H1 (cell line): ENCODE measurements at regions not wholly inside any gene's neighbourhood (a gene's known extent, or its start where the extent isn't known, plus 50 kb on each side); places are given as distances from the start of the nearest gene placed in this dataset.

Experiments used
- CTCF ChIA-PET: fragments of 300-600 bp; sonication (Branson Sonifier 250); formaldehyde crosslinking; loops from one replicate; lab custom pipeline; 2021; ENCODE audit not compliant: partially characterized antibody; lab: Charles Lee
- POLR2A ChIA-PET: fragments of 300-600 bp; sonication (Branson Sonifier 250); formaldehyde crosslinking; loops from one replicate; lab custom pipeline; 2021; ENCODE audit warnings: inconsistent platforms; ENCODE audit not compliant: partially characterized antibody; lab: Charles Lee
- DNase-seq, 2 experiments: peaks; one replicate each; pipeline versions ENCODE4 v3.0.0 to v3.0.0-alpha.2; 2010 to 2022; ENCODE audit warnings: low spot score in 2 of 2, low read depth in 1 of 2, mixed read lengths in 1 of 2
- FAIRE-seq: peaks from 2 replicates; lab custom pipeline; 2011; peaks lifted over from hg19 to GRCh38; lab: Jason Lieb, UNC
- H2AFZ ChIP-seq: 2 replicates; pipeline ENCODE4 v1.8.1; 2012; ENCODE audit warnings: low read length, inconsistent platforms
- H2AK5ac ChIP-seq: 2 replicates; pipeline ENCODE4 v1.6.1; 2013; ENCODE audit warnings: low read depth, low read length
- H2BK120ac ChIP-seq: replicated peaks from 2 replicates; pipeline ENCODE3; 2013; ENCODE audit warnings: low read depth, low read length, inconsistent platforms
- H2BK12ac ChIP-seq: 2 replicates; pipeline ENCODE4 v1.6.1; 2013; ENCODE audit warnings: low read depth, low read length
- H2BK15ac ChIP-seq: 2 replicates; pipeline ENCODE4 v1.6.1; 2013; ENCODE audit warnings: low read length
- H2BK20ac ChIP-seq: 2 replicates; pipeline ENCODE4 v1.6.1; 2013; ENCODE audit warnings: low read length
- H2BK5ac ChIP-seq: 2 replicates; pipeline ENCODE4 v1.6.1; 2013; ENCODE audit warnings: low read depth, low read length
- H3K14ac ChIP-seq: 2 replicates; pipeline ENCODE4 v1.6.1; 2013; ENCODE audit warnings: inconsistent platforms; ENCODE audit not compliant: insufficient read length
- H3K18ac ChIP-seq: 2 replicates; pipeline ENCODE4 v1.6.1; 2013; ENCODE audit warnings: low read length; ENCODE audit errors: extremely low read depth
- H3K23ac ChIP-seq: 2 replicates; pipeline ENCODE4 v1.6.1; 2013; ENCODE audit warnings: inconsistent platforms; ENCODE audit not compliant: insufficient read length
- H3K23me2 ChIP-seq: 2 replicates; pipeline ENCODE4 v1.6.1; 2013; ENCODE audit warnings: low read depth, low read length
- H3K27ac ChIP-seq: 2 replicates; pipeline ENCODE4 v1.6.1; 2011; ENCODE audit warnings: low read depth, low read length, inconsistent platforms
- H3K27me3 ChIP-seq, 4 experiments: replicated peaks in 1 of 4; 1 replicate in 1 of 4; 2 replicates in 3 of 4; pipeline versions ENCODE4 v1.6.1 to v1.8.1; 2011 to 2013; ENCODE audit warnings: low read length in 3 of 4, mild to moderate bottlenecking in 3 of 4, inconsistent platforms in 2 of 4, mixed read lengths in 2 of 4, moderate library complexity in 1 of 4; ENCODE audit not compliant: control insufficient read depth in 3 of 4, insufficient read depth in 3 of 4; ENCODE audit errors: extremely low read depth in 1 of 4
- H3K36me3 ChIP-seq, 4 experiments: 2 replicates each; pipeline versions ENCODE4 v1.6.1 to v1.8.1; 2011 to 2013; ENCODE audit warnings: mild to moderate bottlenecking in 4 of 4, low read length in 3 of 4, moderate library complexity in 2 of 4, control low read depth in 1 of 4, inconsistent platforms in 1 of 4; ENCODE audit not compliant: insufficient read depth in 4 of 4, control insufficient read depth in 2 of 4
- H3K4ac ChIP-seq: replicated peaks from 2 replicates; pipeline ENCODE3; 2013; ENCODE audit warnings: low read length, low read depth, mixed read lengths, inconsistent platforms; ENCODE audit not compliant: insufficient read length
- H3K4me1 ChIP-seq, 4 experiments: replicated peaks in 1 of 4; 1 replicate in 1 of 4; 2 replicates in 3 of 4; pipeline versions ENCODE4 v1.6.1 to v1.8.1; 2011 to 2013; ENCODE audit warnings: low read length in 3 of 4, inconsistent platforms in 2 of 4, mixed read lengths in 1 of 4; ENCODE audit not compliant: insufficient read depth in 4 of 4, control insufficient read depth in 3 of 4
- H3K4me2 ChIP-seq, 2 experiments: 2 replicates each; pipeline versions ENCODE4 v1.6.1 to v1.8.1; 2011 to 2013; ENCODE audit warnings: low read depth in 2 of 2, low read length in 2 of 2, control low read depth in 1 of 2, inconsistent platforms in 1 of 2, mild to moderate bottlenecking in 1 of 2; ENCODE audit not compliant: insufficient read depth in 1 of 2
- H3K4me3 ChIP-seq, 4 experiments: fragments of 200-600, 300-600 bp in 1 of 4; sonication (generic), shearing (Covaris generic), sonication (Bioruptor Twin) in 1 of 4; 2 replicates each; pipeline versions ENCODE4 v1.5.1 to v1.8.1; 2011 to 2016; ENCODE audit warnings: low read length in 4 of 4, low read depth in 3 of 4, control low read depth in 2 of 4, inconsistent platforms in 2 of 4, mild to moderate bottlenecking in 2 of 4, mixed read lengths in 1 of 4, moderate library complexity in 1 of 4; ENCODE audit not compliant: insufficient read depth in 2 of 4; ENCODE audit errors: extremely low read depth in 1 of 4
- H3K56ac ChIP-seq: replicated peaks from 2 replicates; pipeline ENCODE3; 2013; ENCODE audit warnings: low read depth, mild to moderate bottlenecking, mixed read lengths, low read length, inconsistent platforms; ENCODE audit not compliant: insufficient read length
- H3K79me1 ChIP-seq: 2 replicates; pipeline ENCODE4 v1.6.1; 2013; ENCODE audit warnings: low read depth, low read length, control low read depth
- H3K79me2 ChIP-seq, 2 experiments: 2 replicates each; pipeline versions ENCODE4 v1.6.1 to v1.8.1; 2012 to 2013; ENCODE audit warnings: low read length in 2 of 2, mild to moderate bottlenecking in 2 of 2, inconsistent platforms in 1 of 2; ENCODE audit not compliant: insufficient read depth in 2 of 2, control insufficient read depth in 1 of 2
- H3K9ac ChIP-seq, 4 experiments: replicated peaks in 1 of 4; 1 replicate in 1 of 4; 2 replicates in 3 of 4; pipeline versions ENCODE4 v1.6.1 to v1.8.1; 2011 to 2013; ENCODE audit warnings: low read depth in 3 of 4, low read length in 3 of 4, control low read depth in 2 of 4, mild to moderate bottlenecking in 2 of 4, moderate library complexity in 2 of 4, inconsistent platforms in 1 of 4; ENCODE audit errors: extremely low read depth in 1 of 4
- H3K9me3 ChIP-seq, 2 experiments: 2 replicates each; pipeline versions ENCODE4 v1.6.1 to v1.8.1; 2012 to 2013; ENCODE audit warnings: mild to moderate bottlenecking in 2 of 2, moderate library complexity in 2 of 2, control low read depth in 1 of 2, inconsistent platforms in 1 of 2, low read depth in 1 of 2, low read length in 1 of 2, mixed read lengths in 1 of 2; ENCODE audit not compliant: insufficient read depth in 2 of 2
- H4K20me1 ChIP-seq, 2 experiments: replicated peaks in 1 of 2; 2 replicates each; pipeline versions ENCODE3 to v1.8.1; 2011 to 2013; ENCODE audit warnings: inconsistent platforms in 2 of 2, low read length in 2 of 2, mild to moderate bottlenecking in 1 of 2; ENCODE audit not compliant: insufficient read depth in 2 of 2, control insufficient read depth in 1 of 2
- H4K5ac ChIP-seq: 2 replicates; pipeline ENCODE4 v1.6.1; 2013; ENCODE audit warnings: low read length, low read depth, mixed read lengths, inconsistent platforms; ENCODE audit not compliant: insufficient read length
- H4K8ac ChIP-seq: 2 replicates; pipeline ENCODE4 v1.8.0; 2013; ENCODE audit warnings: mild to moderate bottlenecking, moderate library complexity, low read length, inconsistent platforms; ENCODE audit not compliant: insufficient read depth; ENCODE audit errors: extremely low read depth
- H4K91ac ChIP-seq: replicated peaks from 2 replicates; pipeline ENCODE3; 2013; ENCODE audit warnings: low read length, mixed read lengths, inconsistent platforms; ENCODE audit not compliant: insufficient read length
- BRCA1 ChIP-seq: IDR thresholded peaks from 2 replicates; pipeline ENCODE4 v1.6.1; 2012; ENCODE audit warnings: low read depth, low read length, improper control_type of control experiment
- CBX8 ChIP-seq: fragments of 300-800, 300-1000 bp; sonication (generic); IDR thresholded peaks from 2 replicates; pipeline ENCODE4 v1.7.1; 2016; ENCODE audit warnings: low read depth, low read length, borderline replicate concordance
- CEBPB ChIP-seq: IDR thresholded peaks from 2 replicates; pipeline ENCODE4 v1.6.1; 2012; ENCODE audit warnings: low read depth, low read length
- EGR1 ChIP-seq: IDR thresholded peaks from 2 replicates; pipeline ENCODE4 v1.6.1; 2011; ENCODE audit warnings: low read depth, low read length, borderline replicate concordance
- HDAC2 ChIP-seq, 2 experiments: fragments of 300-600 bp in 1 of 2; sonication (generic) in 1 of 2; IDR thresholded peaks; 2 replicates each; pipeline ENCODE4 v1.6.1; 2011 to 2012; ENCODE audit warnings: low read depth in 2 of 2, low read length in 2 of 2, mild to moderate bottlenecking in 2 of 2, moderate library complexity in 2 of 2, borderline replicate concordance in 1 of 2, inconsistent platforms in 1 of 2
- NANOG ChIP-seq: IDR thresholded peaks from 2 replicates; pipeline ENCODE4 v1.6.1; 2011; ENCODE audit warnings: low read length, low read depth, mild to moderate bottlenecking, inconsistent platforms; ENCODE audit not compliant: insufficient read depth, poor library complexity, severe bottlenecking
- SIN3A ChIP-seq, 2 experiments: IDR thresholded peaks in 1 of 2; conservative IDR thresholded peaks in 1 of 2; 2 replicates each; pipeline ENCODE4 v1.6.1; 2011 to 2012; ENCODE audit warnings: low read length in 2 of 2, improper control_type of control experiment in 1 of 2, low read depth in 1 of 2, mild to moderate bottlenecking in 1 of 2
- SP4 ChIP-seq: IDR thresholded peaks from 2 replicates; pipeline ENCODE4 v1.6.1; 2012; ENCODE audit warnings: low read length, inconsistent platforms
- SUZ12 ChIP-seq: fragments of 200-600 bp; sonication (generic); IDR thresholded peaks from 2 replicates; pipeline ENCODE4 v1.6.1; 2012; ENCODE audit warnings: mild to moderate bottlenecking, inconsistent platforms, low read length, moderate library complexity, mixed read lengths
- TEAD4 ChIP-seq: IDR thresholded peaks from 2 replicates; pipeline ENCODE4 v1.6.1; 2012; ENCODE audit warnings: low read depth, low read length, inconsistent platforms, mixed read lengths
- WGBS, 2 experiments: shearing (Covaris generic) in 1 of 2; methylation state at CpG; one replicate each; pipeline versions ENCODE4 v1.1.6 to v1.1.7; 2013 to 2015; ENCODE audit warnings: low lambda C conversion rate in 2 of 2, mixed read lengths in 2 of 2, inconsistent platforms in 1 of 2, low coverage in 1 of 2, missing lambda C conversion rate in 1 of 2; ENCODE audit not compliant: insufficient replicate concordance in 2 of 2, insufficient coverage in 1 of 2, insufficient read length in 1 of 2; ENCODE audit errors: extremely low coverage in 1 of 2, missing lambda C conversion rate in 1 of 2; 5-methylcytosine and 5-hydroxymethylcytosine counted together
- TF ChIP-seq, protein P1 (sequence below): IDR thresholded peaks from 2 replicates; pipeline ENCODE4 v1.6.1; 2011; ENCODE audit warnings: low read length, improper control_type of control experiment

DNA sequence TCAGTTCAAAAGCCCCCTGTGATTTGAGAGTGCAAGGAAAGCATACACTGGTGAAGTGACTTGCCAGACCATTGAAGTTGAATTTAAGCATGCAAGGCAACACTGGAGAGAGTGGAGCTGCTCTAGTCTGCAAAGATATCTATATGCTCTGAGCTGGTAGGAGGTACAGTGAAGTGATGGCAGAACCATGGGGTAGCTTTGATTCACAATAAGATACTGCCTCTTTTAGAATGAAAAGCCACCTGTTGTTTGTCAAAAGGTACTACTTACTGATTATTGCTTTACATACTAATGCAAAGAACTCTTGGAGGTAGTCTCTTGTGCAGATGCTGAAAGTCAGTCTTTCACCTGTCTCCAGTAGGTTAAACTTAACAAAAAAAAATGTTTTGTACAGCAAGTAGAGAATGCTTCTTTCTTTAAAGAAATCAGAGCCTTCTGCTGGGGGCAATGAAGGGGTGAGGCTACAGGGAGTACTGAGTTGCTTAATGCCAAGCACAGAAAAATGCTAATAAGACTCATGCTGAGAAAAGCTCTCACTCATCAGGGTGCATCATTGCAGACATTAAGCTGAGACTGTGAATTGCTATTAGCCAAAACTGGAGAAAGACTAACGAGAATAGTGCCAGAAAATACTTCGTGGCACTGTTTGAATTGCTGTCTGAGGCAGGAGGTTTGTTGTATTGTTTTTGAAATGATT is 1150.5 kb upstream of the TMPRSS15 start:
- Histone ChIP-seq H2AFZ (no peak overlapping the region), H2BK20ac (no peak overlapping the region), H3K79me1 (no peaks in the 10 kb centered on the region), H2BK120ac (no peak overlapping the region), H4K91ac (no peak overlapping the region), H4K8ac (no peak overlapping the region), H3K79me2 (no peaks in the 10 kb centered on the region), H3K27me3 (no peaks in the 10 kb centered on the region), H2BK15ac (no peak overlapping the region), H2AK5ac (no peak overlapping the region), H3K4ac (no peak overlapping the region), H3K9me3 (peaks cover 0 to 7% of the 10 kb centered on the region in 2 experiments; a peak in 1 of 4 replicates), H3K14ac (no peak overlapping the region), H3K56ac (no peak overlapping the region), H3K4me1 (peaks cover 0 to 13% (median 3%) of the 10 kb centered on the region in 4 experiments; a peak in 3 of 7 replicates), H3K23me2 (no peaks in the 10 kb centered on the region), H2BK5ac (no peak overlapping the region), H3K23ac (no peak overlapping the region), H3K18ac (no peak overlapping the region), H4K20me1 (no peaks in the 10 kb centered on the region), H2BK12ac (no peak overlapping the region), H4K5ac (no peak overlapping the region), H3K4me3 (peak overlapping the region in 1 of 4 experiments; percentile 33; a peak in 1 of 8 replicates), H3K27ac (no peak overlapping the region), H3K36me3 (0 out of 8 replicates have a peak, but pooled peaks cover 0 to 2% (median 0%) of the 10 kb centered on the region in 4 experiments), H3K9ac (no peak overlapping the region), H3K4me2 (peak overlapping the region; percentile 40 to 55; a peak in 3 of 4 replicates)
- WGBS, 2 experiments, result 2% methylated on average over 2 of the region's 2 CpGs; no CpG with 5 or more reads in 1 of the 2 experiments
- POLR2A ChIA-PET, result no interaction called here
- DNase-seq, result peak; percentile 13 to 45
- CTCF ChIA-PET, result interaction anchor here (0.7 to 1.1 kb wide), 4 partner anchors 15 to 495 kb away, joined by 3 read pairs; no protein-coding TSS in a partner anchor
- peak; percentile 82 for FAIRE-seq
- TF ChIP-seq SUZ12 (no peak), CEBPB (peak; percentile 75; the same call in 1 of the 2 replicates), NANOG (peak; percentile 93), SIN3A (conservative IDR thresholded peaks at IDR 0.05 in 1 of 2, IDR thresholded peaks at IDR 0.05 in 1 of 2; ENCODE audit: low read depth in 1 of 2, low read length in 2 of 2) (no peak), CBX8 (no peak), EGR1 (no peak), BRCA1 (no peak), TEAD4 (no peak), SP4 (no peak), HDAC2 (IDR thresholded peaks at IDR 0.05; ENCODE audit: borderline replicate concordance in 1 of 2, low read depth in 2 of 2, low read length in 2 of 2) (no peak; a peak in 1 of 4 replicates)
- TF ChIP-seq, protein P1, sequence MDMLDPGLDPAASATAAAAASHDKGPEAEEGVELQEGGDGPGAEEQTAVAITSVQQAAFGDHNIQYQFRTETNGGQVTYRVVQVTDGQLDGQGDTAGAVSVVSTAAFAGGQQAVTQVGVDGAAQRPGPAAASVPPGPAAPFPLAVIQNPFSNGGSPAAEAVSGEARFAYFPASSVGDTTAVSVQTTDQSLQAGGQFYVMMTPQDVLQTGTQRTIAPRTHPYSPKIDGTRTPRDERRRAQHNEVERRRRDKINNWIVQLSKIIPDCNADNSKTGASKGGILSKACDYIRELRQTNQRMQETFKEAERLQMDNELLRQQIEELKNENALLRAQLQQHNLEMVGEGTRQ, result no peak
